NCI-H774 (cell line): ENCODE measurements at regions not wholly inside any gene's neighbourhood (a gene's known extent, or its start where the extent isn't known, plus 50 kb on each side); places are given as distances from the start of the nearest gene placed in this dataset.
"Not testable (repeated sequence)": the region's sequence is repeated elsewhere in the genome, so short reads cannot be mapped to it uniquely, and the experiment has no call there.

Experiments
- DNase-seq: peaks from one replicate; lab custom pipeline; 2025; lab: John Stamatoyannopoulos, UW

GRCh38 chr20:48381353-48382120 is 446.3 kb downstream of the PREX1 start:
- no peak for DNase-seq

GRCh38 chr20:48380661-48381060 is 447.1 kb downstream of the PREX1 start:
- no peak for DNase-seq

- DNase-seq = no peak
These were observed 448.7 kb downstream of the PREX1 start for GRCh38 chr20:48378976-48379675.

GRCh38 chr20:48377940-48378339 is 449.9 kb downstream of the PREX1 start:
- no peak for DNase-seq

GRCh38 chr20:48375804-48376203 is 452.0 kb downstream of the PREX1 start:
- no peak for DNase-seq

GRCh38 chr20:48374991-48375595 is 452.7 kb downstream of the PREX1 start:
- no peak for DNase-seq

- DNase-seq = not testable (repeated sequence)
These were observed 453.5 kb downstream of the PREX1 start for GRCh38 chr20:48374031-48374907.

- no peak for DNase-seq
These were observed 454.3 kb downstream of the PREX1 start for GRCh38 chr20:48373555-48373934.

- DNase-seq = not testable (repeated sequence)
These were observed 454.8 kb downstream of the PREX1 start for GRCh38 chr20:48372851-48373554.

- DNase-seq = no peak
These were observed 456.6 kb downstream of the PREX1 start for GRCh38 chr20:48371211-48371610.

- DNase-seq = not testable (repeated sequence)
These were observed 459.2 kb downstream of the PREX1 start for GRCh38 chr20:48368580-48369021.

- DNase-seq = not testable (repeated sequence)
These were observed 460.0 kb downstream of the PREX1 start for GRCh38 chr20:48367541-48368358.

- DNase-seq = no peak
These were observed 461.6 kb downstream of the PREX1 start for GRCh38 chr20:48366230-48366629.

- DNase-seq = no peak
These were observed 462.9 kb downstream of the PREX1 start for GRCh38 chr20:48364688-48365421.

- no peak for DNase-seq
These were observed 463.7 kb downstream of the PREX1 start for GRCh38 chr20:48364055-48364454.

GRCh38 chr20:48360342-48360975 is 467.3 kb downstream of the PREX1 start:
- no peak for DNase-seq

- DNase-seq = no peak
These were observed 468.0 kb downstream of the PREX1 start for GRCh38 chr20:48359692-48360341.

- DNase-seq = not testable (repeated sequence)
These were observed 468.8 kb downstream of the PREX1 start for GRCh38 chr20:48359055-48359390.
